Aorta (tissue), 5 donors: ENCODE measurements at regions not wholly inside any gene's neighbourhood (a gene's known extent, or its start where the extent isn't known, plus 50 kb on each side); places are given as distances from the start of the nearest gene placed in this dataset.

Source experiments
- ATAC-seq: fragments of 200-7000 bp; cut with Tn5 transposase; one replicate; pipeline ENCODE4 v1.9.1; 2022; ENCODE audit warnings: moderate library complexity; ENCODE audit not compliant: low FRiP score
- DNase-seq, 2 donors: peaks; one replicate each; pipeline ENCODE4 v3.0.0-alpha.2; 2020
- H3K27ac ChIP-seq, 2 donors: one replicate each; pipeline ENCODE4 v1.5.1; 2013; ENCODE audit warnings: low read length in 2 of 2, mild to moderate bottlenecking in 2 of 2, moderate library complexity in 2 of 2, control low read depth in 1 of 2, inconsistent platforms in 1 of 2, low read depth in 1 of 2
- H3K27me3 ChIP-seq, 2 donors: one replicate each; pipeline ENCODE4 v1.6.1; 2013; ENCODE audit warnings: control low read depth in 1 of 2, low read length in 1 of 2, mild to moderate bottlenecking in 1 of 2, moderate library complexity in 1 of 2; ENCODE audit not compliant: insufficient read depth in 2 of 2, control insufficient read depth in 1 of 2
- H3K36me3 ChIP-seq, 2 donors: one replicate each; pipeline ENCODE4 v1.6.1; 2013; ENCODE audit warnings: control low read depth in 1 of 2, low read length in 1 of 2, mild to moderate bottlenecking in 1 of 2; ENCODE audit not compliant: insufficient read depth in 2 of 2, control insufficient read depth in 1 of 2
- H3K4me1 ChIP-seq, 2 donors: one replicate each; pipeline ENCODE4 v1.6.1; 2013; ENCODE audit warnings: low read length in 2 of 2, control low read depth in 1 of 2, mild to moderate bottlenecking in 1 of 2, moderate library complexity in 1 of 2; ENCODE audit not compliant: insufficient read depth in 2 of 2, control insufficient read depth in 1 of 2
- H3K4me3 ChIP-seq, 2 donors: one replicate each; pipeline ENCODE4 v1.5.1; 2013; ENCODE audit warnings: low read length in 2 of 2, control low read depth in 1 of 2, mild to moderate bottlenecking in 1 of 2
- H3K9me3 ChIP-seq: one replicate; pipeline ENCODE4 v1.6.1; 2013; ENCODE audit warnings: mild to moderate bottlenecking, low read length; ENCODE audit not compliant: control insufficient read depth
- WGBS, 2 donors: extraction: QIAGEN DNeasy Blood & Tissue Kit; methylation state at CpG; one replicate each; pipeline ENCODE4 v1.1.7; 2013; 5-methylcytosine and 5-hydroxymethylcytosine counted together
- intact Hi-C, 2 donors: fragments of 100-400 bp; cut with DNase I; formaldehyde crosslinking; loops; one replicate each; pipeline versions ENCODE4 v1.14.2 to v1.15.0; 2022
- donor health status: healthy with polysubstance abuse.
- donor health status: Bipolar disorder and iron deficiency.
- donor health status: DM: no; HTN: no; CAD: no.
- donor health status: DM: no; HTN: no; CAD: no.
- donor health status: DM: yes; HTN: yes; CAD: no.

DNA sequence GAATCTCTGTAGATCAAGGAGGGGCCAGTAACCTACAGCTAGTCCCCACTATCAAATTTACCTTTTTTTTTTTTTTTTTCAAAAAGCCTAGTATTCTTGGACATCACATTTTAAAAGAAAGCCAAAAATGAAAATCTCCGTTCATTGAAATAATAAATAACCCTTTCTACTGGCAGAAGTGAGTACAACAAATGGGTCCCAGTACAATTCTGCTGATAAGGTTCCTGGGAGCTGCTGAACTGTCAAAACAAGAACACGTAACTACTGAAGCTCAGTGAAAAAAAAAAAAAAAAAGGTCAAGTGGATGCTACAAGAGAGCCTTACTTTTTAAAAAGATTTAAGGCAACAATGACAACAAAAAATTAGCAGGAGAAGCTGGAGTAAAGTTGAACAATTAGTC, 464.9 kb downstream of the EPM2A start:
- no peaks in the 10 kb centered on the region for H3K4me1 ChIP-seq
- no peaks in the 10 kb centered on the region for H3K36me3 ChIP-seq
- H3K4me3 ChIP-seq: no peak overlapping the region
- WGBS, 2 donors: 5 to 9% methylated on average over 2 of the region's 2 CpGs
- no peaks in the 10 kb centered on the region for H3K27me3 ChIP-seq
- H3K27ac ChIP-seq: no peak overlapping the region
- ATAC-seq (no peak), DNase-seq (no peak)
- H3K9me3 ChIP-seq: no peaks in the 10 kb centered on the region
- intact Hi-C loops: no loop called here

GRCh38 chr6:145271040-145271439, 464.3 kb downstream of the EPM2A start:
- ATAC-seq (peak; percentile 16), DNase-seq (no peak)
- Histone ChIP-seq H3K9me3 (no peaks in the 10 kb centered on the region), H3K4me3 (no peak overlapping the region), H3K4me1 (no peaks in the 10 kb centered on the region), H3K27me3 (no peaks in the 10 kb centered on the region), H3K27ac (no peak overlapping the region), H3K36me3 (no peaks in the 10 kb centered on the region)
- intact Hi-C loops: no loop called here
- 28 to 38% methylated on average over 4 of the region's 4 CpGs for WGBS, 2 donors

- Histone ChIP-seq H3K27me3 (no peaks in the 10 kb centered on the region), H3K36me3 (no peaks in the 10 kb centered on the region), H3K27ac (no peak overlapping the region), H3K4me1 (no peaks in the 10 kb centered on the region), H3K4me3 (no peak overlapping the region), H3K9me3 (no peaks in the 10 kb centered on the region)
- intact Hi-C loops: no loop called here
- DNase-seq: no peak
- ATAC-seq: no peak
- 97 to 98% methylated on average over 2 of the region's 2 CpGs for WGBS, 2 donors
Observed at GRCh38 chr6:145271577-145271976, 463.7 kb downstream of the EPM2A start.

- H3K4me1 ChIP-seq: no peaks in the 10 kb centered on the region
- H3K9me3 ChIP-seq: no peaks in the 10 kb centered on the region
- no peak overlapping the region for H3K27ac ChIP-seq
- no peaks in the 10 kb centered on the region for H3K36me3 ChIP-seq
- 87 to 96% methylated on average over 1 of the region's 1 CpG for WGBS, 2 donors
- DNase-seq (no peak), ATAC-seq (no peak)
- intact Hi-C loops: no loop called here
- H3K4me3 ChIP-seq: no peak overlapping the region
- H3K27me3 ChIP-seq: no peaks in the 10 kb centered on the region
Observed at GRCh38 chr6:145272246-145272645, 463.1 kb downstream of the EPM2A start.

DNA sequence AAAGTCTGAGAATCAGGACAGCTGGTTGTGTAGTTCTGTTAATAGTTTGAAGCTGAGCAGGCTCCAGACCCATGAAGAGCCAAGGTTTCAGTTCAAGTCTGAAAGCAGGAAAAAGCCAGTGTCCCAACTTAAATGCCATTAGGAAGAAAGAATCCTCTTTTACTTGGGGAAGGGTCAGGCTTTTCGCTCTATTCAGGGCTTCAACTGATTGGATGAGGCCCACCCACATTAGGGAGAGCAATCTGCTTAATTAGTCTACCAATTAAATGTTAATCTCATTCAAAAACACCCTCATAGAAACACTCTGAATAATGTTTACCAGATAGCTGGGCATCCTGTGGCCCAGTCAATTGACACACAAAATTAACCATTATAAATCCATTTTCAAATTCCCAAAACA, 462.2 kb downstream of the EPM2A start:
- no peak overlapping the region for H3K27ac ChIP-seq
- no peak overlapping the region for H3K4me3 ChIP-seq
- 82 to 94% methylated on average over 1 of the region's 1 CpG for WGBS, 2 donors
- DNase-seq (no peak), ATAC-seq (no peak)
- H3K36me3 ChIP-seq: no peaks in the 10 kb centered on the region
- no peaks in the 10 kb centered on the region for H3K27me3 ChIP-seq
- H3K4me1 ChIP-seq: no peaks in the 10 kb centered on the region
- intact Hi-C loops: no loop called here
- H3K9me3 ChIP-seq: no peaks in the 10 kb centered on the region

DNA sequence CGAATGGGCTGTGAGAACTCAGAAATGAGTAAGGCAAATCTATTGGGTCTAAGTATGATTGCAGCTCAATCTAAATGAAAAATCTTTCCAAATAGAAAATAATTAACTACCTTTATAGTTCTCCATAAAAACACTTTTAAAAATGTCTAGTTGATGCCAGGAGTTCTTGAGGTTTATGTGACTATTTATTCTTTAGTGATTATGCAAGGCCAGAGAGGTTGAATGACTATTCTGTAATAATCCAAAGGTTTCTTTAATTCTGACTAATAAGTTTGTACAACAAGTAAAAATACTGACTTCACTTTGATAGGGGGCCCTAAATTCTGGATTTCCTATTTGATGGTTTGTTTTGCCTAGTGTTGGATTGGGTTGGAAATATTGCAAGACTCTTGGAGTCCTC, 461.2 kb downstream of the EPM2A start:
- ATAC-seq: no peak
- intact Hi-C loops: no loop called here
- Histone ChIP-seq H3K9me3 (no peaks in the 10 kb centered on the region), H3K4me1 (no peaks in the 10 kb centered on the region), H3K27me3 (no peaks in the 10 kb centered on the region), H3K27ac (no peak overlapping the region), H3K36me3 (no peaks in the 10 kb centered on the region), H3K4me3 (no peak overlapping the region)
- DNase-seq: no peak
- 83 to 91% methylated on average over 1 of the region's 1 CpG for WGBS, 2 donors

GRCh38 chr6:145275019-145275418, 460.3 kb downstream of the EPM2A start:
- H3K4me3 ChIP-seq: no peak overlapping the region
- H3K9me3 ChIP-seq: no peaks in the 10 kb centered on the region
- intact Hi-C loops: no loop called here
- H3K27me3 ChIP-seq: no peaks in the 10 kb centered on the region
- H3K36me3 ChIP-seq: no peaks in the 10 kb centered on the region
- DNase-seq: no peak
- H3K27ac ChIP-seq: no peak overlapping the region
- no peaks in the 10 kb centered on the region for H3K4me1 ChIP-seq
- 94 to 95% methylated on average over 6 of the region's 6 CpGs for WGBS, 2 donors
- ATAC-seq: no peak

DNA sequence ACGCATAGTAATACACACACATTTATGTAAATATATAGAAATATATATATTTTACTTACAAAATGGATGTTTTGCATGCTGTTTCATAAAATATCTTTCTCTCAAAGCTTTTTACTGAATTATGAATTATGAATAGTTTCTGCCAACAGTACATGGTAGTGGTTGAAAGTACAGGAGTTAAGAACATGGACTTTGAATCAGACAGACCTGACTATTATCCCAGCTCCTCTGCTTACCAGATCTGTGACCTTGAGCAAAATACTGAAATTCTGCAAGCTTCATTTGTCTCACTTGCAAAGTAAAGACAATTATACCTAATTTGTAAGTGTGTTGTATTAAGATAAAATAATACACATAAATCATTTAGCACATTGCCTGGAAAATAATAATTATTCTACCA, 459.5 kb downstream of the EPM2A start:
- no peak for DNase-seq
- no peaks in the 10 kb centered on the region for H3K4me1 ChIP-seq
- H3K27me3 ChIP-seq: no peaks in the 10 kb centered on the region
- ATAC-seq: no peak
- H3K27ac ChIP-seq: no peak overlapping the region
- no peaks in the 10 kb centered on the region for H3K36me3 ChIP-seq
- WGBS, 2 donors: 94 to 96% methylated on average over 1 of the region's 1 CpG
- H3K9me3 ChIP-seq: no peaks in the 10 kb centered on the region
- intact Hi-C loops: no loop called here
- no peak overlapping the region for H3K4me3 ChIP-seq

GRCh38 chr6:145276756-145277155, 458.6 kb downstream of the EPM2A start:
- Histone ChIP-seq H3K4me1 (no peaks in the 10 kb centered on the region), H3K27ac (no peak overlapping the region), H3K4me3 (no peak overlapping the region), H3K36me3 (no peaks in the 10 kb centered on the region), H3K9me3 (no peaks in the 10 kb centered on the region), H3K27me3 (no peaks in the 10 kb centered on the region)
- DNase-seq: no peak
- ATAC-seq: no peak
- intact Hi-C loops: no loop called here
